Keratinocyte (primary cell): ENCODE measurements at regions not wholly inside any gene's neighbourhood (a gene's known extent, or its start where the extent isn't known, plus 50 kb on each side); places are given as distances from the start of the nearest gene placed in this dataset.

Experiments used
- DNase-seq: peaks from one replicate; pipeline ENCODE4 v3.0.0-alpha.2; 2011; ENCODE audit warnings: low read depth, missing footprints, low spot score
- FAIRE-seq: peaks from 2 replicates; lab custom pipeline; 2011; peaks lifted over from hg19 to GRCh38; lab: Jason Lieb, UNC
- H2AFZ ChIP-seq: 2 replicates; pipeline ENCODE4 v1.6.0; 2012; ENCODE audit warnings: low read length, control low read depth, inconsistent platforms; ENCODE audit not compliant: control insufficient read depth
- H3K27ac ChIP-seq: 2 replicates; pipeline ENCODE4 v1.5.1; 2011; ENCODE audit warnings: low read length; ENCODE audit not compliant: control insufficient read depth, insufficient read depth
- H3K27me3 ChIP-seq: 3 replicates; pipeline ENCODE4 v1.6.0; 2011; ENCODE audit warnings: low read length; ENCODE audit not compliant: control insufficient read depth, insufficient read depth; ENCODE audit errors: extremely low read depth
- H3K36me3 ChIP-seq, 2 experiments: 2 replicates in 1 of 2; 3 replicates in 1 of 2; pipeline ENCODE4 v1.5.1; 2011; ENCODE audit warnings: low read length in 2 of 2, mild to moderate bottlenecking in 1 of 2; ENCODE audit not compliant: control insufficient read depth in 2 of 2, insufficient read depth in 2 of 2; ENCODE audit errors: extremely low read depth in 1 of 2
- H3K4me1 ChIP-seq: 3 replicates; pipeline ENCODE4 v1.5.1; 2011; ENCODE audit warnings: low read length; ENCODE audit not compliant: control insufficient read depth, insufficient read depth; ENCODE audit errors: extremely low read depth
- H3K4me2 ChIP-seq: 3 replicates; pipeline ENCODE4 v1.6.0; 2011; ENCODE audit warnings: low read depth, low read length; ENCODE audit not compliant: control insufficient read depth, insufficient read depth; ENCODE audit errors: extremely low read depth
- H3K4me3 ChIP-seq, 3 experiments: fragments of 200-600 bp in 1 of 3; sonication (generic) in 1 of 3; 2 replicates in 2 of 3; 3 replicates in 1 of 3; pipeline ENCODE4 v1.5.1; 2011 to 2016; ENCODE audit warnings: low read length in 3 of 3, mild to moderate bottlenecking in 3 of 3, control low read depth in 2 of 3, inconsistent platforms in 1 of 3, low read depth in 1 of 3, mixed read lengths in 1 of 3, mixed run types in 1 of 3, moderate library complexity in 1 of 3; ENCODE audit not compliant: control insufficient read depth in 2 of 3, insufficient read depth in 2 of 3; ENCODE audit errors: extremely low read depth in 1 of 3
- H3K79me2 ChIP-seq: 2 replicates; pipeline ENCODE4 v1.6.0; 2012; ENCODE audit warnings: low read length; ENCODE audit not compliant: control insufficient read depth, insufficient read depth
- H3K9ac ChIP-seq: 3 replicates; pipeline ENCODE4 v1.6.0; 2011; ENCODE audit warnings: low read length; ENCODE audit not compliant: control insufficient read depth, insufficient read depth; ENCODE audit errors: extremely low read depth
- H3K9me1 ChIP-seq: 3 replicates; pipeline ENCODE4 v1.6.0; 2011; ENCODE audit warnings: low read length; ENCODE audit not compliant: control insufficient read depth, insufficient read depth; ENCODE audit errors: extremely low read depth
- H3K9me3 ChIP-seq: 2 replicates; pipeline ENCODE4 v1.5.1; 2012; ENCODE audit warnings: low read depth, low read length; ENCODE audit not compliant: control insufficient read depth
- H4K20me1 ChIP-seq: 3 replicates; pipeline ENCODE4 v1.6.0; 2011; ENCODE audit warnings: low read length; ENCODE audit not compliant: control insufficient read depth, insufficient read depth; ENCODE audit errors: extremely low read depth
- CTCF ChIP-seq, 3 experiments: IDR thresholded peaks in 1 of 3; conservative IDR thresholded peaks in 1 of 3; optimal IDR thresholded peaks in 1 of 3; 2 replicates in 2 of 3; 3 replicates in 1 of 3; pipeline versions ENCODE3 to v1.5.1; 2011; ENCODE audit warnings: low read length in 3 of 3, mild to moderate bottlenecking in 3 of 3, moderate library complexity in 2 of 3, control low read depth in 1 of 3, inconsistent platforms in 1 of 3; ENCODE audit not compliant: insufficient read depth in 2 of 3; ENCODE audit errors: extremely low read depth in 1 of 3
- EZH2 ChIP-seq: IDR thresholded peaks from one replicate; pipeline ENCODE4 v1.6.1; 2012; ENCODE audit warnings: inconsistent platforms, mild to moderate bottlenecking, low read length, moderate library complexity
- dilution Hi-C: fragments of 300-500 bp; cut with MboI; formaldehyde crosslinking; loops from one replicate; pipeline ENCODE4 v1.7.0; 2020; ENCODE audit warnings: low sequenced_read_pairs; ENCODE audit not compliant: extremely low pct_ligation_motif_present

- Histone ChIP-seq H2AFZ (no peak overlapping the region), H3K27me3 (no peaks in the 10 kb centered on the region), H3K4me3 (no peak overlapping the region), H3K79me2 (no peaks in the 10 kb centered on the region), H3K9me1 (no peaks in the 10 kb centered on the region), H3K4me2 (no peak overlapping the region), H3K9me3 (no peaks in the 10 kb centered on the region), H3K9ac (no peak overlapping the region), H4K20me1 (no peaks in the 10 kb centered on the region), H3K27ac (no peak overlapping the region), H3K36me3 (no peaks in the 10 kb centered on the region), H3K4me1 (no peaks in the 10 kb centered on the region)
- no peak for TF ChIP-seq CTCF (optimal IDR thresholded peaks at IDR 0.05 in 1 of 3, IDR thresholded peaks at IDR 0.05 in 1 of 3, conservative IDR thresholded peaks at IDR 0.05 in 1 of 3; ENCODE audit: extremely low read depth in 1 of 3, insufficient read depth in 2 of 3, low read length in 3 of 3)
- TF ChIP-seq EZH2: no peak
- dilution Hi-C loops: no loop called here
- no peak for DNase-seq
- no peak for FAIRE-seq
Observed at GRCh38 chr3:3619815-3620214, 179.4 kb upstream of the LRRN1 start.

- no peaks in the 10 kb centered on the region for H4K20me1 ChIP-seq
- no peaks in the 10 kb centered on the region for H3K27me3 ChIP-seq
- H3K9me3 ChIP-seq: no peaks in the 10 kb centered on the region
- FAIRE-seq (no peak), DNase-seq (no peak)
- H3K9me1 ChIP-seq: no peaks in the 10 kb centered on the region
- H3K27ac ChIP-seq: no peak overlapping the region
- no peaks in the 10 kb centered on the region for H3K4me1 ChIP-seq
- dilution Hi-C loops: no loop called here
- H3K4me3 ChIP-seq: no peak overlapping the region
- TF ChIP-seq EZH2 (no peak), CTCF (optimal IDR thresholded peaks at IDR 0.05 in 1 of 3, IDR thresholded peaks at IDR 0.05 in 1 of 3, conservative IDR thresholded peaks at IDR 0.05 in 1 of 3; ENCODE audit: extremely low read depth in 1 of 3, insufficient read depth in 2 of 3, low read length in 3 of 3) (no peak)
- no peaks in the 10 kb centered on the region for H3K79me2 ChIP-seq
- no peak overlapping the region for H3K9ac ChIP-seq
- H3K4me2 ChIP-seq: no peak overlapping the region
- H2AFZ ChIP-seq: no peak overlapping the region
- no peaks in the 10 kb centered on the region for H3K36me3 ChIP-seq
Observed at GRCh38 chr3:3618623-3619022, 180.6 kb upstream of the LRRN1 start.
